Endothelial cell of umbilical vein (primary cell): ENCODE measurements at regions not wholly inside any gene's neighbourhood (a gene's known extent, or its start where the extent isn't known, plus 50 kb on each side); places are given as distances from the start of the nearest gene placed in this dataset.

Experiments used
- BruUV-seq: library from RNA; stranded (reverse); fragments of 400-500 nt; replicated peaks from 2 replicates; lab custom pipeline; 2021; lab: Mats Ljungman, UMichigan
- CTCF ChIA-PET: fragments of 300-600, 350-600 bp; sonication (Branson Sonifier 250); formaldehyde crosslinking; loops from one replicate; lab custom pipeline; 2021; ENCODE audit warnings: antibody characterized with exemption, inconsistent platforms; lab: Charles Lee
- POLR2A ChIA-PET: fragments of 300-600, 350-600 bp; sonication (Branson Sonifier 250); formaldehyde crosslinking; loops from one replicate; lab custom pipeline; 2021; ENCODE audit warnings: antibody characterized with exemption, inconsistent platforms; lab: Charles Lee
- DNase-seq: peaks from one replicate; pipeline ENCODE4 v3.0.0-alpha.2; 2011; ENCODE audit warnings: low read depth, low spot score
- FAIRE-seq: peaks from 2 replicates; lab custom pipeline; 2011; peaks lifted over from hg19 to GRCh38; lab: Jason Lieb, UNC
- H2AFZ ChIP-seq: 2 replicates; pipeline ENCODE4 v1.6.0; 2012; ENCODE audit warnings: low read depth, low read length, control low read depth, inconsistent platforms
- H3K27ac ChIP-seq: 2 replicates; pipeline ENCODE4 v1.5.1; 2011; ENCODE audit warnings: low read depth, mild to moderate bottlenecking, control low read depth, low read length, moderate library complexity; ENCODE audit not compliant: insufficient read depth
- H3K27me3 ChIP-seq, 2 experiments: 2 replicates each; pipeline versions ENCODE4 v1.6.0 to v1.6.1; 2011; ENCODE audit warnings: low read length in 2 of 2, mixed read lengths in 1 of 2; ENCODE audit not compliant: control insufficient read depth in 2 of 2, insufficient read depth in 2 of 2
- H3K36me3 ChIP-seq, 2 experiments: 2 replicates in 1 of 2; 3 replicates in 1 of 2; pipeline ENCODE4 v1.5.1; 2011; ENCODE audit warnings: low read length in 2 of 2, mild to moderate bottlenecking in 1 of 2, moderate library complexity in 1 of 2; ENCODE audit not compliant: control insufficient read depth in 2 of 2, insufficient read depth in 2 of 2; ENCODE audit errors: extremely low read depth in 1 of 2
- H3K4me1 ChIP-seq: 3 replicates; pipeline ENCODE4 v1.5.1; 2011; ENCODE audit warnings: mild to moderate bottlenecking, low read length; ENCODE audit not compliant: control insufficient read depth, insufficient read depth; ENCODE audit errors: extremely low read depth
- H3K4me2 ChIP-seq: 2 replicates; pipeline ENCODE4 v1.6.1; 2011; ENCODE audit warnings: low read length, control low read depth, mixed read lengths; ENCODE audit not compliant: insufficient read depth
- H3K4me3 ChIP-seq, 3 experiments: fragments of 200-600 bp in 1 of 3; sonication (generic), shearing (Covaris generic) in 1 of 3; replicated peaks in 1 of 3; 2 replicates each; pipeline ENCODE4 v1.5.1; 2011 to 2016; ENCODE audit warnings: control low read depth in 3 of 3, low read length in 3 of 3, mild to moderate bottlenecking in 2 of 3, inconsistent platforms in 1 of 3, low read depth in 1 of 3, moderate library complexity in 1 of 3; ENCODE audit not compliant: insufficient read depth in 1 of 3
- H3K79me2 ChIP-seq: 2 replicates; pipeline ENCODE4 v1.6.0; 2012; ENCODE audit warnings: low read length, inconsistent platforms; ENCODE audit not compliant: control insufficient read depth, insufficient read depth
- H3K9ac ChIP-seq: replicated peaks from 2 replicates; pipeline ENCODE3; 2011; ENCODE audit warnings: low read length, control low read depth; ENCODE audit not compliant: insufficient read depth; ENCODE audit errors: extremely low read depth
- H3K9me1 ChIP-seq: replicated peaks from 3 replicates; pipeline ENCODE4 v1.6.0; 2011; ENCODE audit warnings: mild to moderate bottlenecking, low read length; ENCODE audit not compliant: control insufficient read depth, insufficient read depth; ENCODE audit errors: extremely low read depth
- H3K9me3 ChIP-seq: replicated peaks from 2 replicates; pipeline ENCODE4 v1.5.1; 2012; ENCODE audit warnings: low read length, inconsistent platforms; ENCODE audit not compliant: control insufficient read depth, insufficient read depth
- H4K20me1 ChIP-seq: replicated peaks from 2 replicates; pipeline ENCODE3; 2011; ENCODE audit warnings: mild to moderate bottlenecking, low read length; ENCODE audit not compliant: control insufficient read depth, insufficient read depth; ENCODE audit errors: extremely low read depth
- EZH2 ChIP-seq: IDR thresholded peaks from 2 replicates; pipeline ENCODE4 v1.6.1; 2012; ENCODE audit warnings: borderline replicate concordance, low read depth, mild to moderate bottlenecking, moderate library complexity, low read length, inconsistent platforms; ENCODE audit not compliant: severe bottlenecking
- FOS ChIP-seq: IDR thresholded peaks from 2 replicates; pipeline ENCODE4 v1.6.1; 2011; ENCODE audit warnings: mild to moderate bottlenecking, low read length, moderate library complexity, borderline replicate concordance; ENCODE audit not compliant: insufficient read depth
- GATA2 ChIP-seq: IDR thresholded peaks from 2 replicates; pipeline ENCODE4 v1.7.0; 2011; ENCODE audit warnings: low read depth, mild to moderate bottlenecking, moderate library complexity, mixed read lengths, low read length; ENCODE audit not compliant: insufficient read length, insufficient read depth
- JUN ChIP-seq: IDR thresholded peaks from 2 replicates; pipeline ENCODE4 v1.6.1; 2011; ENCODE audit warnings: borderline replicate concordance, low read depth; ENCODE audit not compliant: insufficient read length, insufficient read depth
- MYC ChIP-seq: IDR thresholded peaks from one replicate; pipeline ENCODE4 v1.6.1; 2011; ENCODE audit warnings: mild to moderate bottlenecking, low read depth, low read length
- POLR2A ChIP-seq: IDR thresholded peaks from 2 replicates; pipeline ENCODE4 v1.6.1; 2012; ENCODE audit warnings: low read depth, mild to moderate bottlenecking, control low read depth, low read length
- POLR2AphosphoS5 ChIP-seq: IDR thresholded peaks from 2 replicates; pipeline ENCODE4 v1.6.1; 2012; ENCODE audit warnings: low read depth, mild to moderate bottlenecking, control low read depth, low read length, moderate library complexity; ENCODE audit not compliant: insufficient read depth
- dilution Hi-C: fragments of 300-500 bp; cut with MboI; formaldehyde crosslinking; loops from one replicate; pipeline ENCODE4 v1.15.0; 2019; ENCODE audit warnings: low sequenced_read_pairs; ENCODE audit not compliant: extremely low pct_ligation_motif_present
- intact Hi-C: fragments of 100-400 bp; cut with micrococcal nuclease; formaldehyde crosslinking; loops from one replicate; pipeline ENCODE4 v1.10.0; 2022
- TF ChIP-seq, protein P1 (sequence below), 2 donors: IDR thresholded peaks; 1 replicate in 1 of 2; 2 replicates in 1 of 2; pipeline ENCODE4 v1.5.1; 2011; ENCODE audit warnings: low read length in 2 of 2, mild to moderate bottlenecking in 2 of 2, moderate library complexity in 2 of 2, control low read depth in 1 of 2, inconsistent platforms in 1 of 2, low read depth in 1 of 2; ENCODE audit not compliant: insufficient read depth in 1 of 2; ENCODE audit errors: extremely low read depth in 1 of 2
- TF ChIP-seq, protein P2 (sequence below): IDR thresholded peaks from 2 replicates; pipeline ENCODE4 v1.6.1; 2011; ENCODE audit not compliant: insufficient read depth, insufficient read length

DNA sequence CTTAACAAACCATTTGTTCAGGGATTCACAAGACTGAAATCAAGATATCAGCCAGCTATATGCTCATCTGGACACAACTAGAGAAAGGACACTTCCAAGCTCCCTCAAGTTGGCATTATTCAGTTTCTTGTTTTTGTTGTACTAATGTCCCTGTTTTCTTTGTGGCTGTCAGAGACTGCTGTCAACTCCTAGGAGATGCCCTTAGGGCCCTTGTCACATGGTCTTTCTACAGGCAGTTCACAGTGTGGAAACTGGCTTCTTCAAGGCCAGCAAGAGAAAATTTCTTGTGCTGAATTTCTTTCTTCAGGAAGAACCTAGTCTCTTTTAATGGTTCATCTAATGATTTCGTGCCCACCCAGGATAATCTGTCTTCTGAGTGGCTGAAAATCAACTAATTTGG, 677.2 kb upstream of the MAN1A1 start:
- dilution Hi-C loops = no loop called here

More for the DNA sequence above, 677.2 kb upstream of the MAN1A1 start:
- H3K79me2 ChIP-seq = no peaks in the 10 kb centered on the region
- no peak overlapping the region for H3K27ac ChIP-seq
- H4K20me1 ChIP-seq = no peaks in the 10 kb centered on the region
- TF ChIP-seq JUN (no peak), POLR2AphosphoS5 (no peak), EZH2 (no peak), FOS (no peak), POLR2A (no peak), MYC (no peak), GATA2 (no peak)
- TF ChIP-seq, protein P1, sequence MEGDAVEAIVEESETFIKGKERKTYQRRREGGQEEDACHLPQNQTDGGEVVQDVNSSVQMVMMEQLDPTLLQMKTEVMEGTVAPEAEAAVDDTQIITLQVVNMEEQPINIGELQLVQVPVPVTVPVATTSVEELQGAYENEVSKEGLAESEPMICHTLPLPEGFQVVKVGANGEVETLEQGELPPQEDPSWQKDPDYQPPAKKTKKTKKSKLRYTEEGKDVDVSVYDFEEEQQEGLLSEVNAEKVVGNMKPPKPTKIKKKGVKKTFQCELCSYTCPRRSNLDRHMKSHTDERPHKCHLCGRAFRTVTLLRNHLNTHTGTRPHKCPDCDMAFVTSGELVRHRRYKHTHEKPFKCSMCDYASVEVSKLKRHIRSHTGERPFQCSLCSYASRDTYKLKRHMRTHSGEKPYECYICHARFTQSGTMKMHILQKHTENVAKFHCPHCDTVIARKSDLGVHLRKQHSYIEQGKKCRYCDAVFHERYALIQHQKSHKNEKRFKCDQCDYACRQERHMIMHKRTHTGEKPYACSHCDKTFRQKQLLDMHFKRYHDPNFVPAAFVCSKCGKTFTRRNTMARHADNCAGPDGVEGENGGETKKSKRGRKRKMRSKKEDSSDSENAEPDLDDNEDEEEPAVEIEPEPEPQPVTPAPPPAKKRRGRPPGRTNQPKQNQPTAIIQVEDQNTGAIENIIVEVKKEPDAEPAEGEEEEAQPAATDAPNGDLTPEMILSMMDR (IDR thresholded peaks at IDR 0.05; ENCODE audit: extremely low read depth in 1 of 2, insufficient read depth in 1 of 2, low read depth in 1 of 2, low read length in 2 of 2) = no peak
- TF ChIP-seq, protein P2, sequence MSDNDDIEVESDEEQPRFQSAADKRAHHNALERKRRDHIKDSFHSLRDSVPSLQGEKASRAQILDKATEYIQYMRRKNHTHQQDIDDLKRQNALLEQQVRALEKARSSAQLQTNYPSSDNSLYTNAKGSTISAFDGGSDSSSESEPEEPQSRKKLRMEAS = no peak
- H3K9me3 ChIP-seq = no peaks in the 10 kb centered on the region
- H3K9ac ChIP-seq = no peak overlapping the region
- CTCF ChIA-PET = no interaction called here
- H3K4me1 ChIP-seq = no peaks in the 10 kb centered on the region
- no peaks in the 10 kb centered on the region for H3K36me3 ChIP-seq
- H2AFZ ChIP-seq = no peak overlapping the region
- H3K9me1 ChIP-seq = no peaks in the 10 kb centered on the region
- no peak overlapping the region for H3K4me3 ChIP-seq
- no peak for DNase-seq
- no peak overlapping the region for H3K4me2 ChIP-seq
- no peaks in the 10 kb centered on the region for H3K27me3 ChIP-seq
- FAIRE-seq = no peak
- intact Hi-C loops = no loop called here
- BruUV-seq = no TSS peak
- POLR2A ChIA-PET = no interaction called here
